ENCODE measurements at regions not wholly inside any gene's neighbourhood (a gene's known extent, or its start where the extent isn't known, plus 50 kb on each side); places are given as distances from the start of the nearest gene placed in this dataset.
"Not testable (repeated sequence)": the region's sequence is repeated elsewhere in the genome, so short reads cannot be mapped to it uniquely, and the experiment has no call there.

DNA sequence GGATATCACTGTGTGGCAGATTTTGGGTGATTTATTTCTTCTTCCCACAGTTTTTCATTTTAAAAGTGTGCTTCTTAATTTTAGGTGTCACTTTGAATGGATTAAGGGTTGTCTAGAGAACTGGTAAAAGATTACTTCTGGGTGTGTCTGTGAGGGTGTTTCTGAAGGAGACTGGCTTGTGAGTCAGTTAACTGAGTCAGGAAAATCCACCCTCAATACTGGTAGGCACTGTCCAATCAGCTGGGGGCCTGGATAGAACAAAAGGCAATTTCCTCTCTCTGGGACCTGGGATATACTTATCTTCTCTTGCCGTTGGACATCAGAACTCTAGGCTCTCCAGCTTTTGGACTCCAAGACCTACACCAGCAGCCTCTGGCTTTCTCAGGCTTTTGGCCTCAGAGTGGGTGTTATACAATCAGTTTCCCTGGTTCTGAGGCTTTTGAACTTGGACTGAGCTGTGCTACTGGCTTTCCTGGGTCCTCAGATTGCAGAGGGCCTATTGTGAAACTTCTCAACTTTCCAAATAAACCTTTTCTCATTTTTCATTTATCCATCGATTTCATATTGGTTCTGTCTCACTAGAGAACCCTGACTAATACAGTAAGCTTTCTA, 413.1 kb downstream of the GBA3 start:
- no peak overlapping the region for H3K4me3 Mint-ChIP-seq
- no peaks in the 10 kb centered on the region for H3K27me3 Mint-ChIP-seq
- ATAC-seq (no peak), DNase-seq (no peak)
- peaks cover 7% of the 10 kb centered on the region for H3K9me3 Mint-ChIP-seq (ENCODE audit: low read depth)
- H3K36me3 Mint-ChIP-seq, result no peaks in the 10 kb centered on the region
- CTCF ChIA-PET, result no interaction called here
- H3K27ac Mint-ChIP-seq, result no peak overlapping the region
- H3K4me1 Mint-ChIP-seq, result no peaks in the 10 kb centered on the region

DNA sequence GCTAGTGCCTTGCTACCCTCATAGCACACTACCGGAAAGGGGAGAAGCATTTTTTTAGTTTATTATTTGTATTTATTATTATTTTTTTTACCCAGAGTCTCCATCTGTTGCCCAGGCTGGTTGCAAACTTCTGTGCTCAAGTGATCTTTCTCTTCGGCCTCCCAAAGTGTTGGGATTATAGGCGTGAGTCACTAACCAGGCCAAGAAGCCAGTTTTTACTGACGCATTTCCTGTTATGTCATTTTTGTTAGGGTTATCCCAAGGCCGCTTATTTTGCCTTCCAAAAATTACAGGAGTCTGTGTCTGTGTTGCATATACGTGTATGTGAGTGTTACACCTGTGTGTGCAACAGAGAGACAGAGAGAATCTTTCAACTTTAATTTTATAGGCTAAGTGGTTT, 404.5 kb downstream of the GBA3 start:
- CTCF ChIA-PET, result no interaction called here
- H3K36me3 Mint-ChIP-seq, result no peaks in the 10 kb centered on the region
- no peaks in the 10 kb centered on the region for H3K4me1 Mint-ChIP-seq
- no peak for DNase-seq
- no peak overlapping the region for H3K27ac Mint-ChIP-seq
- H3K9me3 Mint-ChIP-seq (ENCODE audit: low read depth), result peaks cover 9% of the 10 kb centered on the region
- H3K4me3 Mint-ChIP-seq, result no peak overlapping the region
- no peak for ATAC-seq
- H3K27me3 Mint-ChIP-seq, result no peaks in the 10 kb centered on the region

DNA sequence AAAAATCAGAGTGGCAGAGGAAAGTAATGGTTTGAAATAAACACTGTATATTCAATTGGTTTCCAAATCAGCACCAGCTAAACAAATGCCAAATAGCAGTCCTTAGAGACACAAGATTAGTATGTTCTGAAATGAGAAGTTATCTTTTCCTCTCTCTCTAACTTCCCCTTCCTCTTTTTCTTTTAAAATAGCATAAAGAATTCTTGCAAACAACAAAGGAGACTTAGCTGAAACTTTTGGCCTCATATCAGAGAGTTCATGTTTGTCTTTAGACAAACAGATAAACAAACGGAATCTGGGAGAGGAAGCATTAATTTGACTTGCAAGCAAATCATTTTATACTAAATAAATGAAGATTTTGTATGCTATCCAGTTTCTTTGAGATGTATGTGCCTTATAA, 399.0 kb downstream of the GBA3 start:
- no peaks in the 10 kb centered on the region for H3K27me3 Mint-ChIP-seq
- no peak overlapping the region for H3K4me3 Mint-ChIP-seq
- CTCF ChIA-PET, result no interaction called here
- peaks cover 8% of the 10 kb centered on the region for H3K9me3 Mint-ChIP-seq (ENCODE audit: low read depth)
- no peak overlapping the region for H3K27ac Mint-ChIP-seq
- no peak for ATAC-seq
- no peak for DNase-seq
- no peaks in the 10 kb centered on the region for H3K4me1 Mint-ChIP-seq
- H3K36me3 Mint-ChIP-seq, result no peaks in the 10 kb centered on the region

DNA sequence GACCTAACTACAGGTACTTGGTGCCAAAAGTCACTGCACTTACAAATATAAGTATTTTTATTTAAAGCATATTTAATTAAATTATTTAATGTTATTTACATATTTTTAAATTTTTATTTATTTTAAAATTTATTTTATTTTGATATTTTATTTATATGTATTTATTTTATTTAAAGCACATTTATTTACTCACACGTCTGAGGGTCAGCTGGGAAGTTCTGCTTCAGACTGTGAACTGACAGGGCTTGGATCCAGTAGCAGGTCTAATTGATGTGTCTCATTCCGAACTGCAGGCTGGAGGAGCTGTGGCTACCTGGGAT, 392.5 kb downstream of the GBA3 start:
- Mint-ChIP-seq H3K27me3 (no peaks in the 10 kb centered on the region), H3K4me3 (no peak overlapping the region), H3K36me3 (no peaks in the 10 kb centered on the region), H3K4me1 (no peaks in the 10 kb centered on the region), H3K9me3 (ENCODE audit: low read depth) (peaks cover 17% of the 10 kb centered on the region), H3K27ac (no peak overlapping the region)
- no peak for ATAC-seq
- DNase-seq, result no peak
- CTCF ChIA-PET, result no interaction called here

DNA sequence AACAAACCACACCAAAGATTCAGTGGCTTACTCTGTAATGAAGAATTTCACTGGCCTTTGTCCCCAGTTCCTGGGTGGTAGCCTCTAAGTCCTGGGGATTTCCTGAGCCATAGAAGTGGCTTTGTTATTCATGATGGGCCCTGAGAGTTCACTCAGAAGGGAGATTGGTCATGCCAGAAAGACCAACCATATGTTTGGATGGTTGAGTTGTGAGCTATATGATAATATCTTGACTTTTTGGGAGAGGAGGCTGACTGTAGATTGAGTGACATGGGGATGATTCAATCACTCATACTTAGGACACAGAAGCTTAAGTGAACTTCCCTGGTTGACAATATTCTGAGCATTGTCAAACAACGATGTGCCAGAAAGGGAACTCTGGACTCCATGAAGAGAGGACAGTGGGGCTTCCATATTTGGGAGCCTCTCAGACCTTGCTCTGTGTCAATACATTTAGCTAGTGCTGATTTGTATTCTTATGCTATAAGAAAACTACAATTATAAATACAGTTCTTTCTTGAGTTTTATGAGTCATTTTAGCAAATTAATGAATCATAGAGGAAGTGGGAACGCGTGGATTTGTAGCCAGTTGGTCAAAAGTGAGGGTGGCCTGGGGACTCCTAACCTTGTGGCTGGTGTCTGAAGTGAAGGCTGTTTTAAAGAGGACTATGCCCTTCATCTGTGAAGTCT, 392.0 kb downstream of the GBA3 start:
- Mint-ChIP-seq H3K4me1 (no peaks in the 10 kb centered on the region), H3K36me3 (no peaks in the 10 kb centered on the region), H3K4me3 (no peak overlapping the region), H3K9me3 (ENCODE audit: low read depth) (peaks cover 17% of the 10 kb centered on the region), H3K27me3 (no peaks in the 10 kb centered on the region), H3K27ac (no peak overlapping the region)
- ATAC-seq, result no peak
- no peak for DNase-seq
- CTCF ChIA-PET, result no interaction called here

DNA sequence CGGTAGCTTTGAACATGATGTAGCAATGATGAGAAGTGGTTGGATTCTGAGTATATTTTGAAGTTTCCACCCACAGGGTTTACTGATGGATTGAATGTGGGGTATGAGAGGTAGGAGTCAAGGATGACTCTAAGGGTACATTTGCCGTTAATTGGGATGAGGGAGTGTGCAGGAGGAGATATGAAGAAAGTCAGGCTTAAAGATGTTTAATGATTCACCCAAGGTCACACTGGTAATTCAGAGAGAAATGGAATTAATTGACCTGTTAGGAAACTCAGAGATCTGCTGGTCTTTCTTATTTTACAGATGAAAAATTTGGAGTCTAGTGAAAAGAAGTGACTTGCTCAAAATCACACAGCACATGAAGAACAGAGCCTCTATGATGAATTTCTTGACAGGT, 390.7 kb downstream of the GBA3 start:
- Mint-ChIP-seq H3K36me3 (no peaks in the 10 kb centered on the region), H3K4me3 (no peak overlapping the region), H3K9me3 (ENCODE audit: low read depth) (peaks cover 22% of the 10 kb centered on the region), H3K27me3 (no peaks in the 10 kb centered on the region), H3K4me1 (no peaks in the 10 kb centered on the region), H3K27ac (no peak overlapping the region)
- CTCF ChIA-PET, result no interaction called here
- ATAC-seq (no peak), DNase-seq (no peak)

DNA sequence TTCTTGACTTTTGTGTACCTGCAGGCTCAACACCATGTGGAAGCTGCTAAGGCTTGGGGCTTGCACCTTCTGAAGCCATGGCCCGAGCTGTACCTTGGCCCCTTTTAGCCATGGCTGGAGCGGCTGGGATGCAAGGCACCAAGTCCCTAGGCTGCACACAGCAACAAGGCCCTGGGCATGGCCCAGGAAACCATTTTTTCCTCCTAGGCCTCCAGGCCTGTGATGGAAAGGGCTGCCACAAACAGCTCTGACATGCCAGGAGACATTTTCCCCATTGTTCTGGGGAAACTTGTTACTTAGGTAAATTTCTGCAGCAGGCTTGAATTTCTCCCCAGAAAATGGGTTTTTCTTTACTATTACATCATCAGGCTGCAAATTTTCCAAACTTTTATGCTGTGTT, 387.4 kb downstream of the GBA3 start:
- H3K4me1 Mint-ChIP-seq, ATAC-seq, H3K4me3 Mint-ChIP-seq, CTCF ChIA-PET, DNase-seq, H3K27me3 Mint-ChIP-seq, H3K36me3 Mint-ChIP-seq, H3K27ac Mint-ChIP-seq: not testable (repeated sequence)
- H3K9me3 Mint-ChIP-seq (ENCODE audit: low read depth), result peaks cover 16% of the 10 kb centered on the region

DNA sequence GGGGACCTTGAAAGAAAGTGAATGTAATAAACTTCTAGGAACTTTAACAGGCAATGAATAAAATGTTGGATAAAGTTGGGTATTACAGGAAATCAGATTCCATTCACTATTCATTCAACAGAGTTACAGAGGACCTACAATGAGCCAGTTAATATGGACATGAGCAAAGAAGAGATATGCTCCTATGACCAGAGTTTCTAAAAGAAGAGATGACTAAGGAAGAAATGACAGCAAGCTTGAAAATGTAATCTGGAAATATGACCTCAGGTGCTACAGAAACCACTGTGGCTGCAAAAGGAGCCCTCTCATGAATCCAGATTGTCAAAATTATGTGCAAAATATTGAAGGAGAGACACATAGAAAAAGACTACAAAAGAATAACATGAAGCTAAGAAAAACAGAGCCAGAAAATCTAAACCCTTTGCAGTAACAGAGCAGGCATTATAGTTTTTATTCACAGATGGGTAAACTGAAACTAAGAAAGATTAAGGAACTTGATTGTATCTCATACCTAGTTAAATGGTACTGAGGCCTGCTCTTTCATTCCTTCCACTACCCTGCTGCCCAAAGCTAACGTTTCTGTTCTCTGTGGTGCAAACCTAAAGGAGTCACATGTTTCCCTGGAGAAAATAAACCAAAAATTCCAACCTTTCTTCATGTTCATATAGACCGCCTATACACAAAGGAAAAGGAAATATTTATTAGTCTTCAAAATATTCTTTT, 378.3 kb downstream of the GBA3 start:
- CTCF ChIA-PET, result no interaction called here
- ATAC-seq, result no peak
- Mint-ChIP-seq H3K9me3 (ENCODE audit: low read depth) (peaks cover 15% of the 10 kb centered on the region), H3K4me3 (no peak overlapping the region), H3K36me3 (no peaks in the 10 kb centered on the region), H3K27ac (no peak overlapping the region), H3K27me3 (no peaks in the 10 kb centered on the region), H3K4me1 (no peaks in the 10 kb centered on the region)
- DNase-seq, result no peak

DNA sequence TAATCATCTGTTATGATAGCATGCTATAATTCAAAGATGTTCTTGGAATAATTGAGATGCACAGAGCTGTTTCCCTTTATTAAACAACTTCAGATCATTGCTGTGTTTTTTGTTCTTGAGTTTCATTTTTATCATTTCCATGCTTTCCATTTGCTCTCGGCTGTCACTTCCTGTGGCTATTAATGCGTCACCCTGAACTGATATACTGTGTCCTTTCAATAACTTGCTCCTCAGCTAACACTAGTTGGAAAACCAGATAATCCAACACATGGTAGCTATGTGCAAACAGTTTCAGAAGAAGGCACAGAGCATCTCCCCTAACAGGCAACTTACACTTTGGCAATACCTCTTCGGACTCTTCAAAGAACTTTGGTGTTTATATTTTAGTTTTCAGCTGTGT, 376.0 kb downstream of the GBA3 start:
- Mint-ChIP-seq H3K27me3 (no peaks in the 10 kb centered on the region), H3K27ac (no peak overlapping the region), H3K36me3 (no peaks in the 10 kb centered on the region), H3K4me1 (no peaks in the 10 kb centered on the region), H3K4me3 (no peak overlapping the region), H3K9me3 (ENCODE audit: low read depth) (peaks cover 13% of the 10 kb centered on the region)
- CTCF ChIA-PET, result no interaction called here
- DNase-seq (no peak), ATAC-seq (no peak)

DNA sequence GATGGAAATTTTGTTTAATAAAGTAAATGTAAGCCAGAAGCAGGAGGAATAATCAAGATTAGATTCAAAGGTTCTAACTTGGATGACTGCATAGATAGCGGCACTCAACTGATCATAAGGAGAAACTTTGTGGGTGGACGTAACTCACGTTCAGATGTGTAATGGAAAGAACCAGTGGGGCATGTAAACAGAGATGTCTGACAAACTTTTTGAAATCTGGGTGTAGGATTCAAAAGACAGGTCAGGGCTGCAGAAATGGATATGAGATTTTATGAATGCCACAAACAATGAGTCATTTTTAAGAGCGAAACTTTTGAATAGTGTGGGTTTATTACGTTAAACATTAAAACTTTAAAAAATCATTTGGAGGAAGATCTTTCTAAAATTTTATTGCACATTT, 375.6 kb downstream of the GBA3 start:
- CTCF ChIA-PET, result no interaction called here
- no peaks in the 10 kb centered on the region for H3K27me3 Mint-ChIP-seq
- no peak for DNase-seq
- no peaks in the 10 kb centered on the region for H3K4me1 Mint-ChIP-seq
- no peak for ATAC-seq
- H3K9me3 Mint-ChIP-seq (ENCODE audit: low read depth), result peaks cover 13% of the 10 kb centered on the region
- no peak overlapping the region for H3K4me3 Mint-ChIP-seq
- H3K36me3 Mint-ChIP-seq, result no peaks in the 10 kb centered on the region
- H3K27ac Mint-ChIP-seq, result no peak overlapping the region

DNA sequence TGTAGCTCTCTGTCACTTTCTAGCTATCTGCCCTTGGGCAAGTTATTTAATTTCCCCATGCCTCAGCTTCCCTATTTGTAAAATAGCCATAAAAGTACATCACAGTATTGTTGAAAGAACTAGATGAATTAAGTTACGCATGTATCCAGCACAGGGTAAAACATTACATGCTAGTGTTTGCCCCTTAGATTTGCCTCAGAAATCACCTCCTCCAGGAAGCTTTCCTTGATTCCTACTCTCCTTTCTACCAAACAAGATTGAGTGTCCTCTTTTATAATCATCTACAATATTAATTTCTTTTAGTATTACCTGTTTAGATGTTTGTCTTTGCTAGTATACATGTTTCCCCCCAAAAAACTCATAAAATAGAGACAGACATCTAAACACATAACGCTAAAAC, 369.5 kb downstream of the GBA3 start:
- Mint-ChIP-seq H3K27me3 (no peaks in the 10 kb centered on the region), H3K9me3 (ENCODE audit: low read depth) (peaks cover 4% of the 10 kb centered on the region), H3K36me3 (no peaks in the 10 kb centered on the region), H3K4me3 (no peak overlapping the region), H3K4me1 (no peaks in the 10 kb centered on the region), H3K27ac (no peak overlapping the region)
- no peak for DNase-seq
- no peak for ATAC-seq
- CTCF ChIA-PET, result no interaction called here

DNA sequence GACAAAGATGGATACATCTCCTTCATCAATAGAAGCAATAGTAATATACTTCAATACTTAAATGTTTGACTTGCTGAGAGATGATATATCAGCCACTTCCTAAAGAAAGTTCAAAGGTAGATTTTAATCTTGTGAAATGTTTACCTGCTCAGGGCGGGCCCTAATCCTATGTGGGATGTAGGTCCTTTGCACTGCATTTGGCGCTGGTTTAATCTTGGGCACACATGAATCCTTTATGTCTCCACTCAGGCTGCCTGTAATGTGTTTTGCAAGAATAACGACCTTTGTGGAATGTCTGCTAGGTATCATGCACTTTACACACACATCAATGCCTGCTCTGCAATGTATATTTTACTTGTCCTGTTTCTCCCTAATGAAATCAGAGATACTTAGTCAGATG, 368.7 kb downstream of the GBA3 start:
- DNase-seq (no peak), ATAC-seq (no peak)
- H3K4me1 Mint-ChIP-seq, result no peaks in the 10 kb centered on the region
- H3K27ac Mint-ChIP-seq, result no peak overlapping the region
- no peaks in the 10 kb centered on the region for H3K36me3 Mint-ChIP-seq
- peaks cover 4% of the 10 kb centered on the region for H3K9me3 Mint-ChIP-seq (ENCODE audit: low read depth)
- H3K27me3 Mint-ChIP-seq, result no peaks in the 10 kb centered on the region
- H3K4me3 Mint-ChIP-seq, result no peak overlapping the region
- CTCF ChIA-PET, result no interaction called here

DNA sequence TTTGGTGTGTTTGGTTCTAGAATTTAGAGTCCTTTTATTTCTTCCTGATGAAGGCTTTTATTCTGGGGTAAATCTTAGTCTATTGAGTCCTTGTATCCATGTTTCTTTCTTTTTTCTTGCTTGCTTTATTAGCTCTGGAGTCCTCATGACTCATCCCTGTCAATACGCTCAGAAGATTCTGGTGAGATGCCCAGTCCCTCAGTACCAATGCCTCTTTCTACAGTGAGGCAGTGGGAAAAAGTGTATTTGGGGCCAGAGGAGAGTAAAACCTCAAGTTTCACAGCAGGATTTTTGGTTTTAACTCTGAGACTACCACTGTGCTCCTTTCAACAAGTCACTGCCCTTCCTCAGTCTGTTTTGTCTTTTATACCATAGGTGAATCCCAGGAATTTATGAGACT, 368.0 kb downstream of the GBA3 start:
- DNase-seq (no peak), ATAC-seq (no peak)
- Mint-ChIP-seq H3K27me3 (no peaks in the 10 kb centered on the region), H3K27ac (no peak overlapping the region), H3K9me3 (ENCODE audit: low read depth) (peaks cover 4% of the 10 kb centered on the region), H3K36me3 (no peaks in the 10 kb centered on the region), H3K4me1 (no peaks in the 10 kb centered on the region), H3K4me3 (no peak overlapping the region)
- CTCF ChIA-PET, result no interaction called here

DNA sequence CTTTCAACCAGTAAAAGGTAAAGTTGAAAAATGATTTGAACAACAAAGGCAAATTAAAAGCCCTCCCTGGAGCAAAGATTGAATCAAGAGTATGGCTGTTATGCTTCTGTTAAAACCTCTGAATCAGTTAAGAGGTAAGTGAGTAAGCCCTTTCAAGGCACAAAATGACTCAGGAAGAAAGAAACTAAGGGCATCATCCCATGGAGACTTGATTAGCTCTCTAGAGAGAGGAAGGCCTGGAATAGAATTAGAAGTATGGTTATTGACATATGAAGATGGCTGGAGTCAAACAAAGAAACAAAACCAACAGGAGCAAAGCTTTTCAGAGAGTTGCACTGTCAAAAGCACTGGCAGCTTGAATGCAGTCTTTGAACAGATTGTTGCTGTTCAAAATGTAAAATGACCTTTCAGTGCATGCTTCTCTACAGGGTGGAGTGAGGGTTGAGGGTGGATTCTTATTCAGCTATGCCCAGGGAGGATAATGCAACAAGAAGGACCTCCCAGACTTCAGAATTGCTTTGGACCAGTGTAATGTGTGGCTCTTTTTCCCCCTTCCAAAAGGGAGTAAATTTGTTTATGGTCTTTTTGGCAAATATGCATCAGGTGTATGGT, 365.5 kb downstream of the GBA3 start:
- H3K27me3 Mint-ChIP-seq, result no peaks in the 10 kb centered on the region
- ATAC-seq, result no peak

More for the DNA sequence above, 365.5 kb downstream of the GBA3 start:
- no peaks in the 10 kb centered on the region for H3K36me3 Mint-ChIP-seq
- no peak overlapping the region for H3K4me3 Mint-ChIP-seq
- no peak overlapping the region for H3K27ac Mint-ChIP-seq
- DNase-seq, result no peak
- H3K9me3 Mint-ChIP-seq (ENCODE audit: low read depth), result peaks cover 10% of the 10 kb centered on the region
- H3K4me1 Mint-ChIP-seq, result no peaks in the 10 kb centered on the region
- CTCF ChIA-PET, result no interaction called here

Data from activated CD8-positive, alpha-beta memory T cell treated with anti-CD3 and anti-CD28 coated beads, Interleukin-2, amount 10 ng/mL, durations not matched to agents 7 days and 5 days (primary cell).